Neural progenitor cell (in vitro differentiated cells): ENCODE measurements at regions not wholly inside any gene's neighbourhood (a gene's known extent, or its start where the extent isn't known, plus 50 kb on each side); places are given as distances from the start of the nearest gene placed in this dataset.

Experiments used
- DNase-seq: peaks from one replicate; pipeline ENCODE4 v3.0.0-alpha.2; 2016; ENCODE audit warnings: low spot score
- H2AFZ ChIP-seq: fragments of 200-600 bp; sonication (generic); replicated peaks from 2 replicates; pipeline ENCODE4 v1.6.1; 2016; ENCODE audit warnings: antibody characterized with exemption
- H3F3A ChIP-seq: fragments of 200-600 bp; sonication (generic); 2 replicates; pipeline ENCODE4 v1.6.1; 2016; ENCODE audit warnings: antibody characterized with exemption, low read depth
- H3K27ac ChIP-seq: fragments of 200-600 bp; sonication (generic); 2 replicates; pipeline ENCODE4 v1.5.1; 2016; ENCODE audit warnings: mild to moderate bottlenecking
- H3K27me3 ChIP-seq: fragments of 200-600 bp; sonication (generic); 2 replicates; pipeline ENCODE4 v1.6.1; 2016; ENCODE audit warnings: mild to moderate bottlenecking, moderate library complexity
- H3K36me3 ChIP-seq: fragments of 200-600 bp; sonication (generic); 2 replicates; pipeline ENCODE4 v1.5.1; 2016
- H3K4me1 ChIP-seq: fragments of 200-600 bp; sonication (generic); 2 replicates; pipeline ENCODE4 v1.6.1; 2016; ENCODE audit warnings: mixed run types
- H3K4me2 ChIP-seq: fragments of 200-600 bp; sonication (generic); 2 replicates; pipeline ENCODE4 v1.6.1; 2016
- H3K4me3 ChIP-seq: fragments of 200-600 bp; sonication (generic); 2 replicates; pipeline ENCODE4 v1.5.1; 2016
- H3K79me2 ChIP-seq: fragments of 200-600 bp; sonication (generic); 2 replicates; pipeline ENCODE4 v1.6.1; 2016; ENCODE audit warnings: low read depth
- H3K9ac ChIP-seq: fragments of 200-600 bp; sonication (generic); 2 replicates; pipeline ENCODE4 v1.6.1; 2016
- H3K9me3 ChIP-seq: fragments of 200-600 bp; sonication (generic); 2 replicates; pipeline ENCODE4 v1.5.1; 2016; ENCODE audit warnings: low read depth
- H4K20me1 ChIP-seq: fragments of 200-600 bp; sonication (generic); 2 replicates; pipeline ENCODE4 v1.6.1; 2016; ENCODE audit warnings: low read depth
- H3K27ac Mint-ChIP-seq: 3 replicates; pipeline ENCODE4 v1.8.0; 2021; ENCODE audit warnings: mixed read lengths
- H3K27me3 Mint-ChIP-seq: 2 replicates; pipeline ENCODE4 v1.8.0; 2022; ENCODE audit warnings: low read depth, mild to moderate bottlenecking, inconsistent platforms, moderate library complexity, mixed read lengths; ENCODE audit not compliant: insufficient read depth
- H3K36me3 Mint-ChIP-seq: 3 replicates; pipeline ENCODE4 v1.8.0; 2021; ENCODE audit warnings: mixed read lengths
- H3K4me1 Mint-ChIP-seq: 3 replicates; pipeline ENCODE4 v1.8.0; 2021; ENCODE audit warnings: mixed read lengths
- H3K4me3 Mint-ChIP-seq: 3 replicates; pipeline ENCODE4 v1.8.0; 2021; ENCODE audit warnings: mild to moderate bottlenecking, moderate library complexity, mixed read lengths
- H3K9me3 Mint-ChIP-seq: 3 replicates; pipeline ENCODE4 v1.8.0; 2020; ENCODE audit warnings: mixed read lengths
- EZH2 ChIP-seq: fragments of 200-600 bp; sonication (generic); IDR thresholded peaks from 2 replicates; pipeline ENCODE4 v1.6.1; 2017; ENCODE audit warnings: antibody characterized with exemption, mild to moderate bottlenecking, moderate library complexity
- EZH2phosphoT487 ChIP-seq: fragments of 200-600 bp; sonication (generic); IDR thresholded peaks from 2 replicates; pipeline ENCODE4 v1.6.1; 2017; ENCODE audit warnings: antibody characterized with exemption
- TF ChIP-seq, protein P1 (sequence below): fragments of 200-600 bp; sonication (generic); IDR thresholded peaks from 2 replicates; pipeline ENCODE4 v1.5.1; 2017; ENCODE audit warnings: antibody characterized with exemption, mild to moderate bottlenecking

DNA sequence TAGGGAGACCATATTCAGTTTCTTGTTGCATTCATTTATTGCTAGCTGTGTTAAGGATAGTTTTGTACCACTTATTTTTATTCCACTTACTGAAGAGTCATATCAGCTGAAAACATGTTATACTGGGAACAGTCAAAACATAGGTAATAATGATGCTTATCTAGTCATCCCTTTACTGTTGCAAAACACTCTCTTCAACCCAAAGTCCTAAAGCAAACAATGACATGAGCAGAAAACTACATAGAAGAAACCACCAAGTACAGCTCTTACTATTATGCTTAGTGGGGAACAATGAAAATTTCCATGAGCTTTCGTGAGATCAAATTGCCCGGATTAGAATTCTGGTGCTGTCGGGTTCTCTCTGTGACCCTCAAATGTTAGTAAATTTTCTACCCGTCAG, 681.4 kb downstream of the NR2F1-AS1 start:
- TF ChIP-seq EZH2 (no peak), EZH2phosphoT487 (no peak)
- TF ChIP-seq, protein P1, sequence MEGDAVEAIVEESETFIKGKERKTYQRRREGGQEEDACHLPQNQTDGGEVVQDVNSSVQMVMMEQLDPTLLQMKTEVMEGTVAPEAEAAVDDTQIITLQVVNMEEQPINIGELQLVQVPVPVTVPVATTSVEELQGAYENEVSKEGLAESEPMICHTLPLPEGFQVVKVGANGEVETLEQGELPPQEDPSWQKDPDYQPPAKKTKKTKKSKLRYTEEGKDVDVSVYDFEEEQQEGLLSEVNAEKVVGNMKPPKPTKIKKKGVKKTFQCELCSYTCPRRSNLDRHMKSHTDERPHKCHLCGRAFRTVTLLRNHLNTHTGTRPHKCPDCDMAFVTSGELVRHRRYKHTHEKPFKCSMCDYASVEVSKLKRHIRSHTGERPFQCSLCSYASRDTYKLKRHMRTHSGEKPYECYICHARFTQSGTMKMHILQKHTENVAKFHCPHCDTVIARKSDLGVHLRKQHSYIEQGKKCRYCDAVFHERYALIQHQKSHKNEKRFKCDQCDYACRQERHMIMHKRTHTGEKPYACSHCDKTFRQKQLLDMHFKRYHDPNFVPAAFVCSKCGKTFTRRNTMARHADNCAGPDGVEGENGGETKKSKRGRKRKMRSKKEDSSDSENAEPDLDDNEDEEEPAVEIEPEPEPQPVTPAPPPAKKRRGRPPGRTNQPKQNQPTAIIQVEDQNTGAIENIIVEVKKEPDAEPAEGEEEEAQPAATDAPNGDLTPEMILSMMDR = no peak
- H3F3A ChIP-seq = no peaks in the 10 kb centered on the region
- no peaks in the 10 kb centered on the region for H3K9me3 ChIP-seq
- H3K79me2 ChIP-seq = no peaks in the 10 kb centered on the region
- Mint-ChIP-seq H3K4me3 (no peak overlapping the region), H3K36me3 (no peaks in the 10 kb centered on the region), H3K27me3 (no peaks in the 10 kb centered on the region), H3K9me3 (peaks cover 2% of the 10 kb centered on the region), H3K4me1 (peaks cover 4% of the 10 kb centered on the region), H3K27ac (no peak overlapping the region)
- H3K27me3 ChIP-seq = no peaks in the 10 kb centered on the region
- no peak overlapping the region for H3K4me3 ChIP-seq
- no peak overlapping the region for H2AFZ ChIP-seq
- DNase-seq = no peak
- H3K27ac ChIP-seq = no peak overlapping the region
- H3K4me2 ChIP-seq = no peak overlapping the region
- H3K4me1 ChIP-seq = no peaks in the 10 kb centered on the region
- no peaks in the 10 kb centered on the region for H4K20me1 ChIP-seq
- no peak overlapping the region for H3K9ac ChIP-seq
- no peaks in the 10 kb centered on the region for H3K36me3 ChIP-seq

DNA sequence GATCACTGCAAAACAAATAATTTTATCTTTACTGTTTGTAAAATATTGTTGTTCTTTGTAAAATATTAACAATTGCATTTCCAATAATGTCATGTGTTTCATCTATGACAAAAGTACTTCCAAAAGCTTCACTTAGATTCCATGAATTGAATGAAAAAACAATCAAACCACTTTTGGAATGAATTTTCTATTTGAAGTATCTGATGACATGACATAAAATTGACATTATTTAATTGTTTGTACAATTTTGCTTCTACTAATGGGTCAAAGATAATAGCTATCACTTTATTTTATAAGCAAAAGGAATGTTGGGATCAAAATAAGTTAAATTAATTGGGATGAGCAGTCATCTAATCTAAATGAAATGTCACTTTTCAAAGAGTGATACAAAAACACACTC, 684.3 kb downstream of the NR2F1-AS1 start:
- no peaks in the 10 kb centered on the region for H3K9me3 ChIP-seq
- H2AFZ ChIP-seq = no peak overlapping the region
- no peaks in the 10 kb centered on the region for H3K79me2 ChIP-seq
- no peaks in the 10 kb centered on the region for H3K36me3 ChIP-seq
- no peaks in the 10 kb centered on the region for H3K4me1 ChIP-seq
- no peak for DNase-seq
- H3K27ac Mint-ChIP-seq = no peak overlapping the region
- no peak overlapping the region for H3K9ac ChIP-seq
- no peaks in the 10 kb centered on the region for H3K27me3 Mint-ChIP-seq
- no peaks in the 10 kb centered on the region for H3K27me3 ChIP-seq
- H3K4me1 Mint-ChIP-seq = no peaks in the 10 kb centered on the region
- H4K20me1 ChIP-seq = no peaks in the 10 kb centered on the region
- H3K36me3 Mint-ChIP-seq = no peaks in the 10 kb centered on the region
- H3K4me3 ChIP-seq = no peak overlapping the region
- H3K4me2 ChIP-seq = no peak overlapping the region
- H3F3A ChIP-seq = no peaks in the 10 kb centered on the region
- TF ChIP-seq, protein P1 = no peak
- no peak for TF ChIP-seq EZH2phosphoT487
- TF ChIP-seq EZH2 = no peak
- H3K27ac ChIP-seq = no peak overlapping the region
- H3K4me3 Mint-ChIP-seq = no peak overlapping the region
- peaks cover 5% of the 10 kb centered on the region for H3K9me3 Mint-ChIP-seq

DNA sequence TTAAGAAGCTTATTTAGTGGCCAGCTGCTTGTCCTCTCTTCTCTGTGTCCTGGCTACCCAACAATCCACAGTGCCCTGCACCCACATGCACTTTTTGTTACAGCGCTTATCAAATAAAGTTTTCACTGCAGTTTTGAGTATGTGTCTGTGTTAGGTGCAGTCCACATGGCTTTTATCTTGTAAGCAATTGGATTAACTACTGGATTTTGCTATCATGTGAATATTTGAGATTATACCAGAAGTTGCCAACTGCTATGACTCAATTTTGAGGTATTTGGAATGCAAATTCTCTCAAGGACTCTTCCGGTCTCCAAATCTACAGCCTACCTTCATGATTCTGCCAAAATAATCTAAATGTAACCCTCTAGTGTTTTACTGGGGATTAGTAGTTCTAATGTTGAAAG, 690.2 kb downstream of the NR2F1-AS1 start:
- Histone ChIP-seq H4K20me1 (no peaks in the 10 kb centered on the region), H3K27ac (no peak overlapping the region), H3K36me3 (no peaks in the 10 kb centered on the region), H3K4me3 (no peak overlapping the region), H3K9ac (no peak overlapping the region), H3K27me3 (no peaks in the 10 kb centered on the region), H3K4me1 (peaks cover 14% of the 10 kb centered on the region), H3K4me2 (no peak overlapping the region), H3F3A (no peaks in the 10 kb centered on the region), H3K9me3 (no peaks in the 10 kb centered on the region), H2AFZ (no peak overlapping the region), H3K79me2 (no peaks in the 10 kb centered on the region)
- Mint-ChIP-seq H3K4me1 (peaks cover 12% of the 10 kb centered on the region), H3K4me3 (no peak overlapping the region), H3K9me3 (peaks cover 21% of the 10 kb centered on the region), H3K36me3 (no peaks in the 10 kb centered on the region), H3K27me3 (peaks cover 2% of the 10 kb centered on the region), H3K27ac (no peak overlapping the region)
- DNase-seq = no peak
- TF ChIP-seq EZH2 (no peak), EZH2phosphoT487 (no peak)
- TF ChIP-seq, protein P1 = no peak

DNA sequence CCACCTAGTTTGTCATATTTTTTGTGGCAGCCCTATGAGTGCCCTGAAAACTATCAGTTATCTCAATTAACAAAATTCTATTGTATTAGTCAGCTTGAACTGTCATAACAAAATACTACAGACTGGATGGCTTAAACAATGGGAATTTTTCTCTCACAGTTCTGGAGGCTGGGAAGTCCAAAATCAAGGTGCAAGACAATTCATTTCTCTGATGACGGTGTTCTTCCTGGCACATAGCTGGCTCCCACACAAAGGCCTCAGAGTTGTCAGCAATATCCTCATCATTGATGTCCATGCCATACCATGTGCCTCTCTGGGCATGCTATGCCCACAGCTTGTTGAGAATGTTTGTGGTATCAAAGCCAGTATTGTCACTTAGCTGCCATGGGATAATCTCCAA, 691.9 kb downstream of the NR2F1-AS1 start:
- H3K4me1 ChIP-seq = peaks cover 31% of the 10 kb centered on the region
- H2AFZ ChIP-seq = no peak overlapping the region
- no peaks in the 10 kb centered on the region for H4K20me1 ChIP-seq
- H3K27ac ChIP-seq = no peak overlapping the region
- H3F3A ChIP-seq = no peaks in the 10 kb centered on the region
- H3K9me3 Mint-ChIP-seq = peaks cover 21% of the 10 kb centered on the region
- H3K27me3 ChIP-seq = no peaks in the 10 kb centered on the region
- peaks cover 2% of the 10 kb centered on the region for H3K27me3 Mint-ChIP-seq
- H3K4me3 Mint-ChIP-seq = no peak overlapping the region
- H3K27ac Mint-ChIP-seq = no peak overlapping the region
- no peak for DNase-seq
- TF ChIP-seq, protein P1 = no peak
- no peak for TF ChIP-seq EZH2phosphoT487
- no peak for TF ChIP-seq EZH2
- H3K4me1 Mint-ChIP-seq = peaks cover 28% of the 10 kb centered on the region
- H3K9me3 ChIP-seq = no peaks in the 10 kb centered on the region
- no peak overlapping the region for H3K4me2 ChIP-seq
- H3K79me2 ChIP-seq = no peaks in the 10 kb centered on the region
- no peak overlapping the region for H3K4me3 ChIP-seq
- H3K36me3 ChIP-seq = no peaks in the 10 kb centered on the region
- no peak overlapping the region for H3K9ac ChIP-seq
- H3K36me3 Mint-ChIP-seq = no peaks in the 10 kb centered on the region
